HTR-8/SVneo (cell line): ENCODE measurements at regions not wholly inside any gene's neighbourhood (a gene's known extent, or its start where the extent isn't known, plus 50 kb on each side); places are given as distances from the start of the nearest gene placed in this dataset.
"Not testable (repeated sequence)": the region's sequence is repeated elsewhere in the genome, so short reads cannot be mapped to it uniquely, and the experiment has no call there.

Experiments
- DNase-seq: peaks from one replicate; pipeline ENCODE4 v3.0.0; 2011; ENCODE audit warnings: low spot score, mixed read lengths; ENCODE audit not compliant: insufficient read length
- FAIRE-seq: peaks from 2 replicates; lab custom pipeline; 2011; peaks lifted over from hg19 to GRCh38; lab: Jason Lieb, UNC

GRCh38 chr6:166713434-166714186 lies 86.6 kb upstream of the RPS6KA2 start:
- DNase-seq = no peak
- no peak for FAIRE-seq

GRCh38 chr6:166712286-166713228 lies 85.5 kb upstream of the RPS6KA2 start:
- DNase-seq = no peak
- FAIRE-seq = no peak

GRCh38 chr6:166710084-166710483 lies 83.0 kb upstream of the RPS6KA2 start:
- DNase-seq (no peak), FAIRE-seq (no peak)

- FAIRE-seq (no peak), DNase-seq (no peak)
These were observed 81.4 kb upstream of the RPS6KA2 start for GRCh38 chr6:166708460-166708859.

GRCh38 chr6:166707045-166707444 lies 80.0 kb upstream of the RPS6KA2 start:
- no peak for DNase-seq
- FAIRE-seq = no peak

- DNase-seq (no peak), FAIRE-seq (no peak)
These were observed 78.0 kb upstream of the RPS6KA2 start for GRCh38 chr6:166705069-166705468.

- no peak for FAIRE-seq
- DNase-seq = no peak
These were observed 77.1 kb upstream of the RPS6KA2 start for GRCh38 chr6:166704171-166704570.

- DNase-seq (no peak), FAIRE-seq (no peak)
These were observed 76.2 kb upstream of the RPS6KA2 start for GRCh38 chr6:166703149-166703710.

GRCh38 chr6:166701424-166701823 lies 74.4 kb upstream of the RPS6KA2 start:
- not testable (repeated sequence) for DNase-seq, FAIRE-seq

GRCh38 chr6:166700871-166701270 lies 73.8 kb upstream of the RPS6KA2 start:
- DNase-seq, FAIRE-seq: not testable (repeated sequence)

- FAIRE-seq (no peak), DNase-seq (no peak)
These were observed 70.1 kb upstream of the RPS6KA2 start for GRCh38 chr6:166697113-166697512.

- no peak for DNase-seq
- FAIRE-seq = no peak
These were observed 66.8 kb upstream of the RPS6KA2 start for GRCh38 chr6:166693880-166694279.

- no peak for FAIRE-seq
- no peak for DNase-seq
These were observed 65.8 kb upstream of the RPS6KA2 start for GRCh38 chr6:166692723-166693302.

GRCh38 chr6:166691746-166692145 lies 64.7 kb upstream of the RPS6KA2 start:
- DNase-seq (no peak), FAIRE-seq (no peak)

GRCh38 chr6:166691199-166691598 lies 64.1 kb upstream of the RPS6KA2 start:
- DNase-seq (peak; percentile 35), FAIRE-seq (no peak)

- FAIRE-seq (no peak), DNase-seq (no peak)
These were observed 62.6 kb upstream of the RPS6KA2 start for GRCh38 chr6:166689687-166690086.

GRCh38 chr6:166688901-166689300 lies 61.9 kb upstream of the RPS6KA2 start:
- no peak for FAIRE-seq

GRCh38 chr6:166687879-166688205 lies 60.8 kb upstream of the RPS6KA2 start:
- DNase-seq = no peak
- no peak for FAIRE-seq

More at GRCh38 chr6:166688901-166689300, 61.9 kb upstream of the RPS6KA2 start:
- DNase-seq = no peak

- no peak for FAIRE-seq
- DNase-seq = no peak
These were observed 60.2 kb upstream of the RPS6KA2 start for GRCh38 chr6:166687070-166687878.

- no peak for DNase-seq
- no peak for FAIRE-seq
These were observed 59.3 kb upstream of the RPS6KA2 start for GRCh38 chr6:166686317-166686716.
